ENCODE measurements at regions not wholly inside any gene's neighbourhood (a gene's known extent, or its start where the extent isn't known, plus 50 kb on each side); places are given as distances from the start of the nearest gene placed in this dataset.

GRCh38 chr22:44378380-44378779 lies 65.6 kb upstream of the SHISAL1 start:
- TF ChIP-seq POLR2A (IDR thresholded peaks at IDR 0.05) (no peak), CTCF (IDR thresholded peaks at IDR 0.05) (no peak)

All from prostate gland (tissue), 2 donors.